Immature natural killer cell (primary cell): ENCODE measurements at regions not wholly inside any gene's neighbourhood (a gene's known extent, or its start where the extent isn't known, plus 50 kb on each side); places are given as distances from the start of the nearest gene placed in this dataset.

Experiments
- DNase-seq, 3 donors: peaks; one replicate each; pipeline ENCODE4 v3.0.0; 2022; ENCODE audit warnings: mixed read lengths in 1 of 3
- H3K27ac Mint-ChIP-seq, 6 donors: one replicate each; pipeline ENCODE4 v1.8.0; 2020; ENCODE audit warnings: mixed read lengths in 6 of 6, mild to moderate bottlenecking in 5 of 6, inconsistent platforms in 4 of 6, moderate library complexity in 3 of 6
- H3K27me3 Mint-ChIP-seq, 3 donors: one replicate each; pipeline ENCODE4 v1.8.0; 2020 to 2021; ENCODE audit warnings: low read depth in 3 of 3, mild to moderate bottlenecking in 3 of 3, mixed read lengths in 3 of 3, moderate library complexity in 3 of 3, inconsistent platforms in 1 of 3
- H3K36me3 Mint-ChIP-seq, 3 donors: one replicate each; pipeline ENCODE4 v1.8.0; 2020; ENCODE audit warnings: mixed read lengths in 3 of 3, inconsistent platforms in 2 of 3, mild to moderate bottlenecking in 2 of 3
- H3K4me1 Mint-ChIP-seq, 2 donors: one replicate each; pipeline ENCODE4 v1.8.0; 2020; ENCODE audit warnings: inconsistent platforms in 2 of 2, mild to moderate bottlenecking in 2 of 2, mixed read lengths in 2 of 2, moderate library complexity in 1 of 2
- H3K4me3 Mint-ChIP-seq, 5 donors: one replicate each; pipeline ENCODE4 v1.8.0; 2020; ENCODE audit warnings: mild to moderate bottlenecking in 5 of 5, mixed read lengths in 5 of 5, inconsistent platforms in 3 of 5, moderate library complexity in 3 of 5
- H3K9me3 Mint-ChIP-seq, 6 donors: one replicate each; pipeline ENCODE4 v1.8.0; 2020; ENCODE audit warnings: mild to moderate bottlenecking in 6 of 6, mixed read lengths in 6 of 6, inconsistent platforms in 4 of 6, moderate library complexity in 3 of 6

- H3K36me3 Mint-ChIP-seq = peaks cover 0 to 3% (median 0%) of the 10 kb centered on the region in 3 donors
- H3K9me3 Mint-ChIP-seq = no peaks in the 10 kb centered on the region
- H3K27ac Mint-ChIP-seq = no peak overlapping the region
- peaks cover 5 to 15% (median 8%) of the 10 kb centered on the region in 3 donors for H3K27me3 Mint-ChIP-seq
- no peak for DNase-seq
- no peaks in the 10 kb centered on the region for H3K4me1 Mint-ChIP-seq
- H3K4me3 Mint-ChIP-seq = no peak overlapping the region
Observed at GRCh38 chr5:74418261-74418660, 222.3 kb downstream of the ENC1 start.

DNA sequence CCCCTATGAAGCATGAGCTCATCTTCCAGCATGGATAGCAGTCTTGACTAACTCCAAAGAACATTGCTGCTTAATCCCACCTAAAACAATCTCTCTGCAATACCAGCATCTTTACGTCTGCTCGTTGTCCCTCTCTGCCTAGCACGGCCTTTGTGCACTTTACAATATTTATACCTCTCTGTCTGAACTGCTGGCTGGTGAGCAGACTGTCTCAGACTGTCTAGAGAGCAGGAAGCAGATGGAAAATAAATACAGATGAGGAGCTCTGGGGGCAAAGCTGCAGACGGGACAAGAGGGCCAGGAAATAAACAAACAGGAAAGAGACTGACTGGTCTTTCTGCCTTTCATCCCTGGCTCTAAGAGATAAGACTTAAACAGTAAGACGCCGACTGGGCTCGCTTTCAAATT is 224.8 kb downstream of the ENC1 start:
- Mint-ChIP-seq H3K9me3 (no peaks in the 10 kb centered on the region), H3K4me3 (no peak overlapping the region), H3K27ac (no peak overlapping the region), H3K36me3 (no peaks in the 10 kb centered on the region), H3K27me3 (peaks cover 2 to 15% (median 6%) of the 10 kb centered on the region in 3 donors), H3K4me1 (no peaks in the 10 kb centered on the region)
- no peak for DNase-seq

GRCh38 chr5:74414228-74414627 is 226.3 kb downstream of the ENC1 start:
- H3K27me3 Mint-ChIP-seq = peaks cover 2 to 18% (median 6%) of the 10 kb centered on the region in 3 donors
- H3K9me3 Mint-ChIP-seq = no peaks in the 10 kb centered on the region
- DNase-seq = no peak
- H3K4me3 Mint-ChIP-seq = no peak overlapping the region
- H3K4me1 Mint-ChIP-seq = no peaks in the 10 kb centered on the region
- H3K36me3 Mint-ChIP-seq = no peaks in the 10 kb centered on the region
- H3K27ac Mint-ChIP-seq = no peak overlapping the region

- H3K27ac Mint-ChIP-seq = no peak overlapping the region
- no peak for DNase-seq
- no peaks in the 10 kb centered on the region for H3K9me3 Mint-ChIP-seq
- peaks cover 5 to 14% (median 6%) of the 10 kb centered on the region in 3 donors for H3K27me3 Mint-ChIP-seq
- no peaks in the 10 kb centered on the region for H3K4me1 Mint-ChIP-seq
- H3K4me3 Mint-ChIP-seq = no peak overlapping the region
- no peaks in the 10 kb centered on the region for H3K36me3 Mint-ChIP-seq
Observed at GRCh38 chr5:74413403-74414048, 227.0 kb downstream of the ENC1 start.

- peaks cover 5 to 14% (median 6%) of the 10 kb centered on the region in 3 donors for H3K27me3 Mint-ChIP-seq
- H3K4me1 Mint-ChIP-seq = no peaks in the 10 kb centered on the region
- H3K27ac Mint-ChIP-seq = no peak overlapping the region
- no peak for DNase-seq
- H3K4me3 Mint-ChIP-seq = no peak overlapping the region
- H3K9me3 Mint-ChIP-seq = no peaks in the 10 kb centered on the region
- H3K36me3 Mint-ChIP-seq = no peaks in the 10 kb centered on the region
Observed at GRCh38 chr5:74412066-74412465, 228.5 kb downstream of the ENC1 start.

GRCh38 chr5:74409712-74410111 is 230.8 kb downstream of the ENC1 start:
- Mint-ChIP-seq H3K36me3 (no peaks in the 10 kb centered on the region), H3K27ac (no peak overlapping the region), H3K4me1 (no peaks in the 10 kb centered on the region)

GRCh38 chr5:74409166-74409706 is 231.3 kb downstream of the ENC1 start:
- Mint-ChIP-seq H3K4me1 (no peaks in the 10 kb centered on the region), H3K4me3 (no peak overlapping the region), H3K27ac (no peak overlapping the region), H3K9me3 (no peaks in the 10 kb centered on the region), H3K27me3 (peaks cover 3 to 7% (median 5%) of the 10 kb centered on the region in 3 donors), H3K36me3 (no peaks in the 10 kb centered on the region)
- no peak for DNase-seq

More at GRCh38 chr5:74409712-74410111, 230.8 kb downstream of the ENC1 start:
- no peak for DNase-seq
- H3K9me3 Mint-ChIP-seq = no peaks in the 10 kb centered on the region
- peaks cover 6 to 7% (median 7%) of the 10 kb centered on the region in 3 donors for H3K27me3 Mint-ChIP-seq
- no peak overlapping the region for H3K4me3 Mint-ChIP-seq

DNA sequence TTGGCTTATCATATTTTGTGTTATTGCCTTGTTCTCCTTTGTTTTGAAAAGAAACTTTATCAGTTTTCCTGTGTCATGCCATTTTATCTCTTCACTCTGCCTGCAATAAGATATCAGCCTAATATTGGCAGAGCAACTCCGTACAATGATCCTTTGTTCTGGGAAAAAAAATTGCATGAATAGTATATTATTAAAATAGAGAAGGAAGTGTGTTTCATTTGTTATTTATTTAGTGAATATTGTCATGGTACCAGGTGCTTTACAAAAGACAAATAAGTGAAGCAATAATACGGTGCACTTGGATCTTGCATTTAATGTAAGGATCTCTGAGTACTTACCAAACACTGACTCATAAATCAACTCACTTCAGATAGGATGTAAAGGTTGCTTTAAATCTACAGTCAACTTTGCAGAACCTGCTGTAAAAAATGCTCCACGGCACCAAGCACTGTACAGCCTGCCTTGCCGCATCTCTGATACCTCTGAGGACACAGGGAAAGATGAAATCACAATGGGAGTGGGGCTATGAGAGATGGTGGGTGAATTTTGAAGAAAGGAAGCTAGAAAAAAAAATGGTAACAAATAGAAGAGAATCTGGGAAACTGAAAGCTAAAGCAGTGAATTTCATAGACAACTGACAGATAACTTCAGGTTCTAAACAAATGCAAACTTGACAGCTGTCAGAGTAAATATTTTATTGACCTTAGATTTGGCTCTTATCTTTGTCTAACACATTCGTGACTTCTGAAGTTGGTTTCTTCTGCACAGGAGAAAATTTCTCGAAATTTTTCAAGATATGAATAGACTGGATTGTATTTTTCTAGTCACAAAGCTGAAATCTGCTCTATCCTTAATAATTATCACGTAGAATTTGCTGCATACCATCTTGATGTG is 232.1 kb downstream of the ENC1 start:
- DNase-seq = no peak
- Mint-ChIP-seq H3K9me3 (peaks cover 0 to 2% (median 0%) of the 10 kb centered on the region in 6 donors), H3K36me3 (no peaks in the 10 kb centered on the region), H3K27ac (no peak overlapping the region), H3K4me1 (peaks cover 3 to 5% of the 10 kb centered on the region in 2 donors), H3K27me3 (peaks cover 0 to 7% (median 4%) of the 10 kb centered on the region in 3 donors), H3K4me3 (no peak overlapping the region)

- no peak overlapping the region for H3K4me3 Mint-ChIP-seq
- peaks cover 0 to 7% (median 4%) of the 10 kb centered on the region in 3 donors for H3K27me3 Mint-ChIP-seq
- no peak for DNase-seq
- H3K36me3 Mint-ChIP-seq = no peaks in the 10 kb centered on the region
- peaks cover 0 to 2% (median 0%) of the 10 kb centered on the region in 6 donors for H3K9me3 Mint-ChIP-seq
- H3K4me1 Mint-ChIP-seq = peaks cover 7 to 12% of the 10 kb centered on the region in 2 donors
- H3K27ac Mint-ChIP-seq = no peak overlapping the region
Observed at GRCh38 chr5:74407701-74408100, 232.8 kb downstream of the ENC1 start.

DNA sequence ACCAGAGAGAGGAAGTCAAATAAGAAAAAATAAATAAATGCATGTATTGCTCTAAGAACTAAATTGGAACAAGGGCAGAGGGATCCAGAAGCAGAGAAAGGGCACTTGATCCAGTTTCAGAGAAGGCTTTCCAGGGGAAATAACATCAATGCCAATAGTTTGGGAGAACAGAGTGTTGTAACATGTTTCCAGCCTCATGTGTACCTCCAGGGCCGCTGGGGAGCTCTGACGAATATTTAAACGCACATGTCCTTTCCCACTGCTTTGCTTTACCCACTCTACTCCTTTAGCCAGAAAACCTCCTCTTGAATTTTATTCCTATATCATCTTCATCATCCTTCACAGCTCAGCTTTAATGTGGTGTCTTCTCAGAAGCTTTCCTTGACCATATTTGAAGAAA is 233.7 kb downstream of the ENC1 start:
- Mint-ChIP-seq H3K4me1 (peaks cover 14 to 21% of the 10 kb centered on the region in 2 donors), H3K9me3 (peaks cover 0 to 2% (median 0%) of the 10 kb centered on the region in 6 donors), H3K36me3 (no peaks in the 10 kb centered on the region), H3K27ac (no peak overlapping the region), H3K27me3 (peaks cover 0 to 8% (median 4%) of the 10 kb centered on the region in 3 donors), H3K4me3 (no peak overlapping the region)
- no peak for DNase-seq

- no peak for DNase-seq
- no peaks in the 10 kb centered on the region for H3K36me3 Mint-ChIP-seq
- H3K9me3 Mint-ChIP-seq = peaks cover 0 to 2% (median 0%) of the 10 kb centered on the region in 6 donors
- peaks cover 0 to 8% (median 4%) of the 10 kb centered on the region in 3 donors for H3K27me3 Mint-ChIP-seq
- H3K4me3 Mint-ChIP-seq = no peak overlapping the region
- peaks cover 14 to 25% of the 10 kb centered on the region in 2 donors for H3K4me1 Mint-ChIP-seq
- no peak overlapping the region for H3K27ac Mint-ChIP-seq
Observed at GRCh38 chr5:74405593-74405992, 234.9 kb downstream of the ENC1 start.

GRCh38 chr5:74404574-74405508 is 235.7 kb downstream of the ENC1 start:
- H3K4me3 Mint-ChIP-seq = no peak overlapping the region

GRCh38 chr5:74403771-74404170 is 236.8 kb downstream of the ENC1 start:
- Mint-ChIP-seq H3K27me3 (peaks cover 0 to 6% (median 0%) of the 10 kb centered on the region in 3 donors), H3K4me1 (peaks cover 14 to 25% of the 10 kb centered on the region in 2 donors), H3K36me3 (no peaks in the 10 kb centered on the region), H3K4me3 (peak overlapping the region in 3 of 5 donors; percentile 35 to 53 (median 45)), H3K27ac (no peak overlapping the region), H3K9me3 (peaks cover 0 to 2% (median 0%) of the 10 kb centered on the region in 6 donors)
- no peak for DNase-seq

More at GRCh38 chr5:74404574-74405508, 235.7 kb downstream of the ENC1 start:
- Mint-ChIP-seq H3K27ac (no peak overlapping the region), H3K9me3 (peaks cover 0 to 2% (median 0%) of the 10 kb centered on the region in 6 donors), H3K36me3 (no peaks in the 10 kb centered on the region), H3K4me1 (peaks cover 14 to 25% of the 10 kb centered on the region in 2 donors), H3K27me3 (peaks cover 0 to 8% (median 4%) of the 10 kb centered on the region in 3 donors)
- no peak for DNase-seq
